ENCODE measurements at regions not wholly inside any gene's neighbourhood (a gene's known extent, or its start where the extent isn't known, plus 50 kb on each side); places are given as distances from the start of the nearest gene placed in this dataset.

DNA sequence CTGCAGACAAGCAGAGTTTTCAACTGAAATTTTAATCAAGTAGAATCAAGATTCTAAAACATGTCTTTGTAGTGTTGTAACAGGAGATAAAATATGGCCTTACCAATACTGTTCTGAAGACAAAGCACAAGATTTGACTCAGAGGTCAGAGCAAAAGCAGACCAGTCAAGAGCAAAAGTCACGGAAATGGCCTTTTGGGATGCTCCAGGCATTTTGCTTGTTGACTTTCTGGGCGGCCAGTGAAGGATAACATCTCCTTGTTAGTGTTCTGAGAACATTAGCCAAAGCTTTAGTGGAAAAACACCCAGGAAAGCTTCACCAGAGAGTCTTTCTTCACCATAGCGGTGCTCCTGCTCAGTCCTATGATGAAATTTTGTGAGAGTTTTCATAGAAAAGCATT, 590.6 kb downstream of the ARL4A start:
- no peak for DNase-seq (ENCODE audit: low read depth in 2 of 2)

DNA sequence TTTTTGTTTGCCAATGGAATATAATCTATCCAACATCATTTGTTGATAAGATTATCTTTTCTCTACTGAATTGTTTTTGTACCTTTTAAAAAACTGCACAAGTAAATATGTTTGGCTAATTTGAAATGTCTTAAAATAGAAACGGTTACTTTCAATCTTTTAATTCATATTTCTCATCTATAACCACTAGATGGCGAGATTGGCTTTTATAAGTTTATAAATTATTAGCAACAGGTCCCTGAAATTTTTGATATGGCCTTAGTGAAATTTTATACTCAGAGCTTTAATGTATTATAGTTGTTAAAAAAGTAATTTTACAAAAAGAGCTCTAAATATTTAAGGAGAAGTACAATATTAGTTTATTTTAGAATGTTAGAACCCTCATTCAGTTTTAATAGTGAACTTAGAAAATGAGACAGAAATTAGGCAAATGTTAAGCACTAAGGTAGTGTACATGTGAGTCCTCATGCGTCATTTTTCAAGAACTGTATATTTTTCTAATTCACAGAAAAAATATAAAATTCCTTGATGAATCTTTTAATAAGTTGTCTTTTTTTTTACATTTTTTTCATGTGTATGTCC, 592.5 kb downstream of the ARL4A start:
- DNase-seq (ENCODE audit: low read depth in 2 of 2) = peak; percentile 15 to 24

DNA sequence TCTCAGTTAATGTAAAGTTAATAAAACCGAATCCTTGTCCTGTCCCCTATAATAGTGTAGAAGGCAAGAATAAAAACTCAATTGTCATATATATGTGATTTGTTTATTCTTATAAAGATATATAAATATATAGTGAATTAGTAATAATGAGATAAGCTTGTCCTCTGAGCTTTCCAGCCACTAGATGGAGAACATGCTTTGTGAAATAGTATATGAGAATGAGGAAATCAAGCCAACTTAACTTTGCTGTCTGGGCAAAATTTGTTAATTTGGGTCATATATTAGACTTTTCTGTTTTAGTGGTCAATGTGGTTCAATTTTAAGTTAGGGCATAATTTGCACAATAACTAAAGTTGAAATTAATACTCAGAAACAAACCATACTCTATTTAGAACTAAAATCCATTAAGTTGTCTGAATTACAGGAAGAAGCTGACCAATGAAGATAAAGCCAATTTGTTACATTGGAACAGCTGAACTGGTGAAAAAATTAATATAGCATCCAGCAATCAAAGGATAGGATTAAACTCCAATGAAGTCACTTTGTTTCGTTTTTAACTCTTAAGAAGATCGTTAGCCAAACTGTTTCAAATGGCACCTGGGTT, 595.0 kb downstream of the ARL4A start:
- peak; percentile 22 to 31 for DNase-seq (ENCODE audit: low read depth in 2 of 2)

DNA sequence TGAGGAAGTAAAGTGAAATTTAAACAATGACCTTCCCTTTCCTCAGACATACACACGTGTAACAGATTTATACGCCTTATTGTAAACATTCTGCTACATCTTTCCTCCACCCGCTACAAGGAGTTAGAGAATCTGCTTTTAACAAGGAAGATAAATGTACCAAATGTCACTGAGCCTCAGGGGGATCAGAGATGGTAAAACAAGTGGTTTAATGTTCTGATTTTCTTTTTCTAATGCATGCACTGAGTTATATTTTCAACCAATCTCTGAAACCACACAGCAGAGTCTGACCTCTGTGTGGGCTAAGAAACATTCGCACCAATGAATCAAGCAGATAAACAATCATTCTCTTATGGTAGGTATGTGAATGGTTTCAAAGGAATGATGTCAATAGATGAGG, 599.5 kb downstream of the ARL4A start:
- no peak for DNase-seq (ENCODE audit: low read depth in 2 of 2)

DNA sequence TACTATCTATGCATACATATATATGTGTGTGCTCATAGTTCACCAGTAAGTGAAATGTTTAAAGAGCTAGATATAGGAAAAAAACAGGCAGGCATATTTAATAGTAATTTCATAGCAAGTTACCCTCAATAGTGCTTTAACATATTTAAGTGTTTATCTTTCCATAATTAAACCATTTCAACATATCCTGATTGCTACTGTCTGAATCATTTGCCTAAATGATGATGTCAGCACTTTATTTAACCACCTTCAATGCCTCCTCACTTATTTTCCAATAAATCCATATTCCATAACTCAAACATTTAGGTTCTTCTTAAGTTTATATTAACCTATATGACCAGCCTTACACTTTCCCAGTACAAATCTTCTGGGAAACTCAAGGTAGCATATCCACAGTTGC, 601.1 kb downstream of the ARL4A start:
- DNase-seq (ENCODE audit: low read depth in 2 of 2) = no peak

DNA sequence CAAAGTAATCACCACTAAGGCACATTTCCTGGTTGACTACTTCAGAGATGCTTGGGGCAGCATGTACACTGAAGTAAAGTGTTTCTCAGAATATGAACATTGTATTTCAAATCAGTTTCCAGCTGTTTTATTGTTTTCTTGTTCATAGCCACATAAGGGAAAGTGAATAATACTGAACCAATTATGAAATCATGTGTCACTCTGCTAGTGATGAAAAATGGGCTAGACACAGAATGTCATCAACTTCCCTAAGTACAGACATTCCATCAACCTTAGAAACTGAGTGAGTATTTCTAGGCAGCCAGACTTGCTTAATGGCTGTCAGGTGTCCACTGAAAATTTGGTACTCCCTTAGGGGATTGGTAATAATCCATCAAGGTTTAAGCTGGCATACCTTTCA, 603.5 kb downstream of the ARL4A start:
- no peak for DNase-seq (ENCODE audit: low read depth in 2 of 2)

DNA sequence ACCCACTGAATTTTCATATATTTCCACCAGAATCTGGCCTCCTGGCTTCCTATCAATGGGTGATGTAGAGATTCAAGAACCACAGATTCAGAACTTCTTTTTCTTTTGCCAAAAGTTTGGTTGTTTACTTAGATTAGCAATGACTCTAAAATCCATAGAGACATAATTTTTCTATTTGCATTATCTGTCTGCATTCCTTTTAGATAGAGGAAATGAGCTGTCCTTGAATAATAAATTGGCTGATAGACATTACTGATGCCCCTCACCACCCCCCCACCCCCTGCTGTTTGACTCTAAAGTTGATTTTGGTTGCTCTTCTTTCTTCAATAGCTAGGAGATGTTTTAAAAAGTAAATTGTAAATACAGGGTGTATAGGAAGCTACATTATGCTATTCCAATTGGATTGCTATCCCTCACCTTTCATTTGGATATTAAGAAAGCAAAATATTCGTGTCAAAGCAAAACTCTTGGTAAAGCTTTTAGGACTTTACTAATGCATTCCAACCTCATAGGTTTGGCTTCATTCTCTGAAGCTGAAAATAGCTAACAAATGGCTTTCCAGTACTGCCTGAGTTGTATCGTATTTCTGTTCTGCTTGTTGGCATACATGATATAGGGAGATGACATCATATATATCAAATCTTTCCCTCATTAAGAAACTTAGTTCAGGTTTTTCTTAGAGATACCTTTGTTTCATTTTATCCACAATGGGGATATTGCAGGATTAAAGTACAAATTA, 606.0 kb downstream of the ARL4A start:
- DNase-seq (ENCODE audit: low read depth in 2 of 2) = no peak

DNA sequence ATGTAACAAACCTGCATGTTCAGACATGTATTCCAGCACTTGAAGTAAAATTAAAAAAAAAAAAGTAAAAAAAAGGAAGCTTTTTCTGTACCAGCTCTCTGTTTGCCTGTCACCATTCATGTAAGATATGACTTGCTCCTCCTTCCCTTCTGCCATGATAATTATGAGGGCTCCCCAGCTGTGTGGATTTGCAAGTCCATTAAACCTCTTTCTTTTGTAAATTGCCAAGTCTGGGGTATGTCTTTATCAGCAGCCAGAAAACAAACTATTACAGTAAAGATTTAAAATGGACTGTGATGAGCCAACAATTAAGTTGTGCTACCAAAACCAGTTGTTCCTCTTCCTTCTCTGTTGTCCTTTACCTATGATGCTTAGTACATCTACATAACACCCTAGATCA, 619.6 kb downstream of the ARL4A start:
- no peak for DNase-seq (ENCODE audit: low read depth in 2 of 2)

DNA sequence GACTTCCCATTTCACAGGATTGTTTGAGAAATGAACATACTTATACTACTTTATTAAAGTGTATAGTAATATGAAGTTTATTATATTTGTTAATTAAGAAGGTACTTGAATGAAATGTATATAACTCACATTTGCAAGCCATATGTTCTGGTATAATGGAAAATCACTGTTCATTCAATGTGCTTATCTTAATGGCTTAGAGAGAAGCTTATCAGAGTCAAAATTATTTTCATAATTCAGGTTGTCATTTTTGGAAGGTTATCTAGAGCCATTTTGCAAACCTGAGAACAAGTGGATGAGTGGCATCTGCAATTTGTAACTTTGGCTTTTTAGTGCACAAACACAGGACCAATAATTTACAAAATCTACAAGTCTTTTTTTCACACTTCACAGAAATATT, 621.0 kb downstream of the ARL4A start:
- DNase-seq (ENCODE audit: low read depth in 2 of 2) = no peak

DNA sequence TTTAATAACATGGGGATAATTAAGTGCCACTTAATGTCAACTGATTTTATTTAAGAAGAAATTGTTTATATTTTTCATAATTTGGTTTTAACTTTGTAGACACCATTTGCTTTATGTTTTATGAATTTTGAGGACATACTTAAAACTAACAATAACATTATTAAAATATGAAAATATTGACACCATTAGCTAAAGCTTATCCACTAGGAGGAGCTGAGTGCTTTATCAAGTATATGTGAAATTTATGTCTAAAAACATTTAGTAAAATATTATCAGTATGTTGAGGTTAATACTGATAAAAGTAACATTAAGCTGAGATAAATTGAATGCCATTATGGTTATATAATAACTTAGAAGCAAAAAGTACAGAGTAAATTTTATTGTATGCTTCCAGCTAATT, 622.1 kb downstream of the ARL4A start:
- DNase-seq (ENCODE audit: low read depth in 2 of 2) = no peak

DNA sequence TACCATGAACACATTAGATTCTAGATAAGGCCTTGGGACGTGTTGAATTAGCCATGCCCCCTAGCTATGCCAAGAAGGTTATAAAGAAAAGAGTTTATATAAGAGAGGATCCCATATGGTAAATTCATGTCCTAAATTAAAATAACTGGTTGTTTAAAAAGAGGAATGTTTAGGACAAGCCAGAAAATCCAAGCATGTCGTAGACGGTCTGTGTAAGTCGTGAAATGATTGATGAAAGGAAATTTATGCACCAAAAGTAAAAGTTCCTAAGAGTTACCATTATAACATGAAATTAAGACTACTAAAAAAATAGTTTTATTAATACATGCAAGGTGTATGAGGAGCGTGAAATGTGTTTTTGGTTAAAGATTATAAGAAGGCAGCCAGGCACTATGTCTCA, 624.9 kb downstream of the ARL4A start:
- no peak for DNase-seq (ENCODE audit: low read depth in 2 of 2)

DNA sequence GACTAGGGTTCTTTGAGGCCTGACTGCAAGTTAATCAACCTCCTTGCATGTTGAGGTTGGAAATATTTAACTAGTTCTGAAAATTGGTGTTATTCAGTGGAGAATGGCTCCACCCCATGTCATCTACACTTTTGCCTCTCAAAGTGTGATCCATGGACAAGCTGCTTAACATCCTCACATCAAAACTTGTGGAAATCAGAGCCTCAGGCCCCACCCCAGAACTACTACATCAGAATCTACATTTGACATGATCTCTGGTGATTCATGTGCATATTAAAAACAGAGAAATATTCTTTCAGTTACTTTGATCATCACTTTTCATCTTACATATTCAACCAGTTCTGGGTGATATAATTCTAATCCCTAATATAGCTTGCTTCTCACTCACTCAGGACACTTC, 632.9 kb downstream of the ARL4A start:
- DNase-seq (ENCODE audit: low read depth in 2 of 2) = no peak

DNA sequence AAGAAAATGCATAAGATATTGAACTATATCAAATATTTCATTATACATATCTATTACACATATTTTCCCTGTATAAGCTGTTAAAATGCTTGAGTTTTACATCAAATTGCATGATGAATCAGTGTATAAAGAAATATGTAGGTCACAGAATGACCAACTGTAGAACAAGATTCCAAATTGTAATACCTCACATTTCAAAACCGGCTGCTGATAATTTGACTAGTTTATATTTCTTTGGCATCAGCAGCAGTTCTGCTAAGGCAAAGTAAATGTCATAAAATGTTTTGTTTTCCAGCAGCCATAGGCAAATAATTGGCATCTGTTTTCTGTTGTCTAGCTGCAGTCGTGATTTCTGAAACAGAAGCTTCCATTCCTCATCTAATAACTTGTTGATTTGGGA, 633.9 kb downstream of the ARL4A start:
- DNase-seq (ENCODE audit: low read depth in 2 of 2) = no peak

DNA sequence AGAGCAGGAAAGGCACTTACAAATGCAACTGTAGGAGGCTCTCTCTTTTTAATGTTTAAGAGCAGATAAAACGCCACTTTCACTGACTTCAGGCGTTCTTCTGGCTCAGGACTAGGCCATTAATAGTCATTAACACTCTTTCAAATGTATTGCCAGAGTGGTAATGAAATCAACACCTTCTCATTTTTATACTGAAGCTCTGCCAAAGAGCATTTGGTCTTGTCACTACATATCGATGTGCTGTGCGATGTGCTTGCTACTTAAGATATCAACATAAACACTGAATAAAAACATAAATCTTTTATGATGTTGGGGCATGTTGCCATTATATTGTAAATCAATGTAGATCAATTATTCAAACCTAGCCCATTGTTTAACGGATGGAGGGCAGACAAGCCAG, 634.7 kb downstream of the ARL4A start:
- DNase-seq (ENCODE audit: low read depth in 2 of 2) = no peak

DNA sequence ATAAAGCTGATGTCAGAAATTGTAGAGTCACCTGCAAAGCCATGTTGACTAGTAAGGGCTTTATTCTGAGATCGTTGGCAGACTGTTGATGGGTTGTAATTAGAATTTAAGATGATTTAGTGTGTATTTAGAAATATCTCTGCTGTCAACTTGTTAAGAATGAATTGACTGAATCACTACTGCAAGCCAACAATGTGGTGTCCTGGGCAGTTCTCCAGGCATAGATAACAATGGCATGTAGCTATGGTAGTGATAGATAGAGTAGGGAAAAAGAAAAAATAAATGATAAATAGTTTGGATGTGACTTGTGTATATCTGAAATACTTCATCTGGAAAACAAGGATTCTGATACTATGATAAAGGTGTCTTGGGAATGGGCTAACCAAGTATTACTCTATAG, 640.2 kb downstream of the ARL4A start:
- no peak for DNase-seq (ENCODE audit: low read depth in 2 of 2)

DNA sequence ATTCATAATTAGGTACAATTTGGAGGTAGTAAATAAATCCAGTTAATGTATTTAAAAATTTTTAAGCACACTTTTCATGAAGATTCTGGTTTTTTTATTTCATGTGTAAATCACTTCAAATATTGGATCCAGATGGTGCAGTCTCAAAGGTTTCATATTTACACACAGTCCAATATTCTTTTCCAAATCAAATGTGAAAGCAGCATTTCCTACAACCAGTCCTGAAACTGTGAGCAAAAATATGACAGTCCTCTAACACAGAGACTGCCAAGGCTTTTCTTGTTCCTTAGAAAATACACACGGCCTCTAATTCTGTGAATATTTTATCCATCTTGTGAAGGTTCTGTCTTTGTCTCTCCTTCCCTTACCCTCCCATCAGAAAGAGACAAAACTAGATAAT, 645.9 kb downstream of the ARL4A start:
- no peak for DNase-seq (ENCODE audit: low read depth in 2 of 2)

DNA sequence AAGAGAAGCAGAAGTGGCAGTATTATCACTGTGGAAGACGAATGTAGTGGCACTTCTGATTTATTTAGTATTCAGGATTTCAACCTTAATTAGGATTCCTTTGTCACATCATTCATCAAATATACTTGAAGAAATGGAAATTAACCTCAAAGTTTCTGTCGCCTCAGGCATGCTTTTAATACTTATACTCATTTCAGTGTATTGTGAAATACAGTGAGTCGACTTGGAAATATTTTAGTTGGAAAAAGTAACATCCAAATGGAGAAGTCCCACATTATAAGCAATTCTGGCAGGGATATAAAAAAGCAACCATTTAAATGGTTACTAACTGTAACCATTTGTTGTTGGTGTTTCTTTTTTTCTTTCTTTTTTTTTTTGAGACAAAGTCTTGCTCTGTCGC, 648.8 kb downstream of the ARL4A start:
- DNase-seq (ENCODE audit: low read depth in 2 of 2) = no peak

DNA sequence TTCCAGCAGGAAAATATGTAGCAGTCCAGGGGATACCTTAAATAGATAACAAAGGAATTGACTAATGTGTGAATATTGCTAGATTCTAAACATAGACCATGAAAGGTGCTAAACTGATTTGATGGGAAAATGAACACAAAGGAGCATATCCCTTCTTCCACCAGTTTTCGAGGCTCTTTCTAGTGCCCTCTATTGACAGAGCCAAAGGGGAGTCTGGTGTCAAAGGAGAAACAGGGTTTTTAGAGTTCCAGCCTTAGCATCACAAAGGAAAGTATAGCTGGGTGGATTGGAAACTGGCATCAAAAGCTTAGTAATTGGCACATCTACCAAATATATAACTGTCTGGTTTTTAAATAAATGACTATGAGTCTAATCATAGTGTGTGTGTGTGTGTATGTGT, 636.8 kb downstream of the ETV1 start:
- DNase-seq (ENCODE audit: low read depth in 2 of 2) = no peak

DNA sequence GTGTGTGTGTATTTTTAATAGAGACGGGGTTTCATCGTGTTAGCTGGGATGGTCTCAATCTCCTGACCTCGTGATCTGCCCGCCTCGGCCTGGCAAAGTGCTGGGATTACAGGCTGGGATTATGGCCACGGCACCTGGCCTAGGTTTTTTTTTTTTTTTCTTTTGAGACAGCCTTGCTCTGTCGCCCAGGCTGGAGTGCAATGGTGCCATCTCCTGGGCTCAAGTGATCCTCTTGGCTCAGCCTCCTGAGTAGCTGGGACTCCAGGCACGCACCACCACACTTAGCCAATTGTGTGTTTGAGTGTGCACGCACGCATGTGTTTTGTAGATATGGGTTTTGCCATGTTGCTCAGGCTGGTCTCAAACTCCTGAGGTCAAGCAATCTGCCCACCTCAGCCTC, 629.8 kb downstream of the ETV1 start:
- DNase-seq (ENCODE audit: low read depth in 2 of 2) = no peak

DNA sequence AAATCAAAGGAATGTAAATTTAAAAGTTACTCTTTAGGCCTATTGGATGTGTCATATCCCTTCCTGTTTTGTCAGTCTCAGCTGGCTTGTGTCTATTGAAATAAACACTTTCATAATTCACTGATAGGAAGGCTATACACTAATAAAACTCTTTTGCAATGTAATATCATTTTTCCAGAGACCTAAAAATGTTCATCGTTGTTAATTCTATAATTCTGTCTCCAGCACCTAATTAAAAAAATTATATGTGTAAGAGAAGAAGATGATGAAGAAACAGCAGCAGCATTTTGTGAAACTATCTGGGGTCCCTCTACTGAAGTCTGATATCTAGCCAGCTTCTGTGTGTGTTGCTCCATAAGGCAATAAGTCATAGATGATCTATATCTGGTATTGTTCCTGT, 602.7 kb downstream of the ETV1 start:
- DNase-seq (ENCODE audit: low read depth in 2 of 2) = no peak

DNA sequence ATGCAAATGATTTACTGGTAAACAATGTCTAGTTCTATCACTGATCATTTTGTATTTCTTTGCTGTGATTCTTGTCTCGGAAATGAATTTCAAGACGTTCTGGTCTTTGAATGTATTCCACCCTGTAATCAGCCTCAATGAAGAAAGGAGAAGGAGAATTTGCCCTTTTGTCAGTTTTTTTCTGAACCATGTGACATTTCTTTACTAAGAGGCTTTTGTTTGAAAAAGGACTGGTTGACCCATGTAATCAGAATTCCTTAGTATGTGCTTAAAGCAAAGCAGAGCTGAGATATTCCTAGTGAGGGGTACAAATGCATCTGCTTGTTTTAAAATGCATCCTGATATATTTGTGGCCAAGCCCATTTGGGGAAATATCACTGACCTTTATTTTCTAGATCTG, 581.6 kb downstream of the ETV1 start:
- no peak for DNase-seq (ENCODE audit: low read depth in 2 of 2)

DNA sequence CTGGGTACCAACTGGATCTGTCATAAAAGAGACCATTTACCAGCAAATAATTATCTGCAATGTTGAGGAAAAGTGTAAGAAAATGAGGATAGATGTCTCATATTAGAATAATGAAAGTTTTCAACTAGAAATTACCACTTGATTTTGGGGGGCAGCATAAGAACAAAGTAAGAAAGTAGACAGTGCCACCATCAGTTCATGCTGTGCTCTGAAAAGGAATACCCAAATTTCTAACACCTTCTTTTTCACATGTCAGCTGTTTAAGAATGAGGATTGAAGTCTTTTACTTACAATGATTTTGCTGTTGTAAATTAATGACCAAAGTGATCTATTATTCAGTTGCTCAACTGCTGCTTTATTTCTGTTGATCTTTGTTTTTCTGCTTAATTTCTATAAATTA, 578.3 kb downstream of the ETV1 start:
- DNase-seq (ENCODE audit: low read depth in 2 of 2) = no peak

DNA sequence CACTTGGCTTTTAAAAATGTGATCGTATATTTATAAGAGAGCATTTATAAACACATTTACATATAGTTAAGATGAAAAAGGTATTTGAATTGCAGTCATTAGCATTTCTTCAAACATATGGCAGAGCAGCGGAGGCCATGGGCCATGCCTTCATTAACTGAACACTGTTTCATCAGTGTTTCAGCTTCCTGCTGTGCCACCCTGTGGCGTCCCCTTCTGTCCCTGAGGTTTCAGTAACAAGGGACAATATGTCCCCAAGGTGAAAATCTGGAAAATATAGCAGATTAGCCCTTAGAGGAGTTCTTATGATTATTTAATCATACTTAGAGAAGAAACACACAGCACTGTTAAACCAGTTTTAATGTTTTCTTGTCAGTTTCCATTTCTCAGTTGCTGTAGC, 577.8 kb downstream of the ETV1 start:
- no peak for DNase-seq (ENCODE audit: low read depth in 2 of 2)
